Activated CD4-positive, alpha-beta memory T cell treated with anti-CD3 and anti-CD28 coated beads, Interleukin-2, amount 10 ng/mL, durations not matched to agents 7 days and 5 days (primary cell): ENCODE measurements at regions not wholly inside any gene's neighbourhood (a gene's known extent, or its start where the extent isn't known, plus 50 kb on each side); places are given as distances from the start of the nearest gene placed in this dataset.

Source experiments
- CTCF ChIA-PET: fragments of 350-600 bp; sonication (Branson Sonifier 250); formaldehyde crosslinking; loops from one replicate; lab custom pipeline; 2021; ENCODE audit warnings: antibody characterized with exemption, inconsistent platforms; lab: Charles Lee
- POLR2A ChIA-PET: fragments of 350-600 bp; sonication (Branson Sonifier 250); formaldehyde crosslinking; loops from one replicate; lab custom pipeline; 2021; ENCODE audit warnings: antibody characterized with exemption; lab: Charles Lee
- DNase-seq: peaks from one replicate; pipeline ENCODE4 v3.0.0-alpha.2; 2020
- H3K27ac Mint-ChIP-seq: one replicate; pipeline ENCODE4 v1.8.0; 2021; ENCODE audit warnings: mild to moderate bottlenecking, mixed read lengths
- H3K27me3 Mint-ChIP-seq: one replicate; pipeline ENCODE4 v1.8.0; 2021; ENCODE audit warnings: mixed read lengths
- H3K36me3 Mint-ChIP-seq: one replicate; pipeline ENCODE4 v1.8.0; 2021; ENCODE audit warnings: low read depth, mixed read lengths
- H3K4me1 Mint-ChIP-seq: one replicate; pipeline ENCODE4 v1.8.0; 2021; ENCODE audit warnings: mixed read lengths
- H3K4me3 Mint-ChIP-seq: one replicate; pipeline ENCODE4 v1.8.0; 2021; ENCODE audit warnings: mild to moderate bottlenecking, mixed read lengths
- H3K9me3 Mint-ChIP-seq: one replicate; pipeline ENCODE4 v1.8.0; 2021; ENCODE audit warnings: mixed read lengths

DNA sequence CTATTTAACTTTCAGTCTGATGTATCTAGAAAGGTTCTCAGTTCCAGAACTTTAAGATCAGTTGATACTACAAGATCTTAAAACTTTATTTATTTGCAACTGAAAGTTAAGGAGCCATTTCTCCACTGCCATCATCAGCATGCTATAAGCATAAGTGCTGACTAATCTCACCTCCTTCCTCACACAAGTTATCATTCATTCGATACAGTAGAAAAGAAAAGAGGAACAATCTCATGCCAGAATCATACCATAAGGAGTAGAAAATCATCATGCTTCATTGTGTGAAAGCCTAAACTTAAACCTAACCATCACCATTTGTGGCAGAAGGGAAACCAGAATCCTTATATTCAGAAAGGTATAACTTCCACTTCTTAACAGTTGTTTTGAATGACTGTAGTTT is 176.6 kb upstream of the NRXN1 start:
- Mint-ChIP-seq H3K4me3 (no peak overlapping the region), H3K36me3 (no peaks in the 10 kb centered on the region), H3K27ac (no peak overlapping the region), H3K27me3 (no peaks in the 10 kb centered on the region), H3K4me1 (no peaks in the 10 kb centered on the region), H3K9me3 (peaks cover 7% of the 10 kb centered on the region)
- CTCF ChIA-PET = no interaction called here
- DNase-seq = no peak
- POLR2A ChIA-PET = no interaction called here

DNA sequence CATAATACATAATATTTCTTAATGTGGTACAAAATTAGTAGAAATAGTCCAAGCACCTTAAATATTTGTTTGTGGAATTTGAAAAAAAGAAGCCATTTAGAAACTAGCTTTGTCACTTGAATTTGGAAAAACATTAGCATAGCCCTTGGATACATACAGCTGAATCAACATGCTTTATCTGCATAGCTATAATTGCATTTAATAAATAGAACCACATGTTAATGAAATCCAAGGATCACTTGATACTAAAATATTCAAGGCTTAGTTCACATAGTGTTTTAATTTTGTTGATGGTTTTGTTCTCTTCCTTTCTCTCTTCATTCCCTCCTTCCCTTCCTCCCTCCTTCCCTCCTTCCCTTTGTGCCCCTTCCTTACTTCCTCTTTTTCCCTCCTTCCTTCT is 169.4 kb upstream of the NRXN1 start:
- Mint-ChIP-seq H3K9me3 (peaks cover 8% of the 10 kb centered on the region), H3K4me1 (no peaks in the 10 kb centered on the region), H3K4me3 (no peak overlapping the region), H3K27me3 (no peaks in the 10 kb centered on the region), H3K27ac (no peak overlapping the region), H3K36me3 (no peaks in the 10 kb centered on the region)
- POLR2A ChIA-PET = no interaction called here
- CTCF ChIA-PET = no interaction called here
- no peak for DNase-seq

DNA sequence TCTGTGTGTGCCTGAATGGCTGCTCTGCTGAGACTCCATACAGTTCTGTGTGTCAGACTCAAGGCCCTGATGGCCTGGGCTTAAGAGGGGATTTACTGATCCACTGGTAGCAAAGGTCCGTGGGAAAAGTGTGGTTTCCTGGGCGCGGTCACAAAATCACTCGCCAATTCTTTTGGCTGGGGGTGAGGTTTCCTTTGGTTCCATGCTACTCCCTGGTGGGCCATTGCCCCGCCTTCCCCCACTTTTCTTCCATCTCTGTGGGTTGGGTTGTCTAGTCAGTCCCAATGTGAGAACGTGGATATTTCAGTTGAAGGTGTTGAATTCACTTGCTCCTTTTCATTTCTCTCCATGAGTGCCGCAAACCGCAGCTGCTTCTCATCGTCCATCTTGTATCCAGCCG is 162.7 kb upstream of the NRXN1 start:
- Mint-ChIP-seq H3K27me3 (no peaks in the 10 kb centered on the region), H3K4me1 (no peaks in the 10 kb centered on the region), H3K27ac (no peak overlapping the region), H3K36me3 (no peaks in the 10 kb centered on the region), H3K4me3 (no peak overlapping the region), H3K9me3 (peaks cover 33% of the 10 kb centered on the region)
- ChIA-PET CTCF (no interaction called here), POLR2A (no interaction called here)
- DNase-seq = no peak

DNA sequence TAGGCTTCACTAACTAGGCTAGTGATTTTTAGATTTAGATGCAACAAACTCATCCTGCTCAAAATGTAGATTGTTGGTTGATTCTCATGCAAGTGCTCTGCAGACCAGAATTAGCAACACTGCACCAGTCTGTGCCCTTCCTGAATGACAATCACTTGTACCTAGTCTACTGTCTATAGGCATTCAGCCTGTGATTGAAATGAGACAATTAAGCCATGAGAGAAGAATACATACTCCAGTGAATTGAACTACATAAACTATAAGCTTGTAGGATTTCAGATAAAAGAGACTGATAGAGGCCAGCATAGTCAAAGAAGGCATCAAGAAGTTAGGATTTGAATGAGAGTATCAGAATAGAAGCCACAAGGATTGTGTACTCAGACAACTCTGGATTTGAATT is 138.3 kb upstream of the NRXN1 start:
- ChIA-PET CTCF (no interaction called here), POLR2A (no interaction called here)
- H3K9me3 Mint-ChIP-seq = peaks cover 9% of the 10 kb centered on the region

DNA sequence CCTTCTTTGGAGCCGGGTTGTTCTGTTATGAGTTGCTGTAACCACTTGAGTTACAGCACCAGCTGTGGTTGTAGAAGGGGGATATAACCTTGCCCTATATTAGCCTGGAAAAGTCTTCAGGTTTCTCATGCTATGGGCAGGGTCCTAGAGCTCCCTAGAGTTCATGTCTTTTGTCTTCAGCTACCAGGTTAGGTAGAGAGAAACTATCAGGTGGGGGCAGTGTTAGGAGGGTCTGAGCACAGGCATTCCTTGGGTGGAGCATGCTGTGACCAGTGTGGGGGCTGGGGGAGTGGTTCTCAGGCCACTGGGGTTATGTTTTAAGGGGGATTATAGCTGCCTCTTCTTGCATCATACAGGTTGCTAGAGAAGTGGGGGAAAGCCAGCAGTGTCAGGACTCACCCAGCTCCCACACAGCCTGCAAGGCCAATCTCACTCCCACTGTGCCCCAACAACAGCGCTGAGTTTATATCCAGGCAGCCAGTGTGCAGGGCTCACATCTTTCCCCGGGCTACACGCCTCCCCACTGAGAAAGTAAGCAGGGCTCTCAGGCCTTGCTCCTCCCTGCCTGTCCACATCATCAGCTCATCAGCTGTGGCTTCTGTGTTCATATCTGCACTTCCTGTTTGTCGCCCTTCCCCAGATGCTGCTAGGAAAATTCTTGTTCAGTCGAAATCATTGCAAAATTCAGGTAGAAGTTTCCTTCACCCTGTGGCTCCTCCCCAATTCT is 133.8 kb upstream of the NRXN1 start:
- ChIA-PET CTCF (no interaction called here), POLR2A (no interaction called here)
- no peaks in the 10 kb centered on the region for H3K27me3 Mint-ChIP-seq
- H3K27ac Mint-ChIP-seq = no peak overlapping the region
- no peaks in the 10 kb centered on the region for H3K4me1 Mint-ChIP-seq
- peaks cover 9% of the 10 kb centered on the region for H3K9me3 Mint-ChIP-seq
- no peak for DNase-seq
- H3K36me3 Mint-ChIP-seq = no peaks in the 10 kb centered on the region
- no peak overlapping the region for H3K4me3 Mint-ChIP-seq

More for the DNA sequence above, 138.3 kb upstream of the NRXN1 start:
- no peaks in the 10 kb centered on the region for H3K36me3 Mint-ChIP-seq
- no peak for DNase-seq
- no peak overlapping the region for H3K27ac Mint-ChIP-seq
- H3K27me3 Mint-ChIP-seq = no peaks in the 10 kb centered on the region
- no peaks in the 10 kb centered on the region for H3K4me1 Mint-ChIP-seq
- no peak overlapping the region for H3K4me3 Mint-ChIP-seq

DNA sequence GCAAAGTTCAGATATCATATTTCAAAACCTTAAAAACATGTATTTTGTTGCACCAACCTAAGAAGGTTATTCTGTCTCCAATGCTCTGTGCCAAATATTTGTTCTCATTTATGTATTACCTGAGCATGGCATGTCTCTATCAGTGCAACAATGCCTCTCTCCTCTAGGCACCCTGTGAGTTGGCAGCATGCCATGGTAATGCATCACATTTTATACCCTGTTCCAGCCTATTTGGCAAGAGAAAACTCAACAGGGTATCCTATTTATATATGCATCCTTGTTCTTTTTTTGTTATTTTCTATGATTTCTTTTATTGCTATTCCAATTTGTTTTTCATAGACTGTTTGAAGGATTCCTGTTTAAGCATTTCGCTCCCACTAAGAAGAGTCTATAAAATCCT is 126.3 kb upstream of the NRXN1 start:
- H3K27me3 Mint-ChIP-seq = no peaks in the 10 kb centered on the region
- H3K4me3 Mint-ChIP-seq = no peak overlapping the region
- DNase-seq = no peak
- no peaks in the 10 kb centered on the region for H3K36me3 Mint-ChIP-seq
- peaks cover 5% of the 10 kb centered on the region for H3K9me3 Mint-ChIP-seq
- H3K27ac Mint-ChIP-seq = no peak overlapping the region
- ChIA-PET CTCF (no interaction called here), POLR2A (no interaction called here)
- H3K4me1 Mint-ChIP-seq = no peaks in the 10 kb centered on the region

DNA sequence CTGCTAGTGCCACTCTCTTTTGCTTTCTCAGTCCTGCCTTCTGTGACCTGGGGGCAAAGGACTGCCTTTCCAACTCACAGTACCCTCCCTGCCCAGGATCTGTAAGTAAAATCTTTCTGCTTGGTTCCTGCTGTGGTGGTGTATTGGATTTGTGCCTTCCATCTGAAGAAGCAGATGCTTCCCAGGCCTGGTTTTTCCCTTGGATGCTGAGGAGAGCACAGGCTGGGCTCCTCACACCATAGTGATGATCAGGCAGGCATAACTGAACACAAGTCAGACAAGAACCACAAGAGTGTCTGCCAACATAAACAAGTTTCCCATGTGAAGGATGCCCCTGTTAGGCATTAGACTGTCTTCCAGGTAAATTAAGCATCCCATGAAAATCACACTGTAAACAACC is 121.3 kb upstream of the NRXN1 start:
- H3K9me3 Mint-ChIP-seq = peaks cover 13% of the 10 kb centered on the region
- CTCF ChIA-PET = no interaction called here

DNA sequence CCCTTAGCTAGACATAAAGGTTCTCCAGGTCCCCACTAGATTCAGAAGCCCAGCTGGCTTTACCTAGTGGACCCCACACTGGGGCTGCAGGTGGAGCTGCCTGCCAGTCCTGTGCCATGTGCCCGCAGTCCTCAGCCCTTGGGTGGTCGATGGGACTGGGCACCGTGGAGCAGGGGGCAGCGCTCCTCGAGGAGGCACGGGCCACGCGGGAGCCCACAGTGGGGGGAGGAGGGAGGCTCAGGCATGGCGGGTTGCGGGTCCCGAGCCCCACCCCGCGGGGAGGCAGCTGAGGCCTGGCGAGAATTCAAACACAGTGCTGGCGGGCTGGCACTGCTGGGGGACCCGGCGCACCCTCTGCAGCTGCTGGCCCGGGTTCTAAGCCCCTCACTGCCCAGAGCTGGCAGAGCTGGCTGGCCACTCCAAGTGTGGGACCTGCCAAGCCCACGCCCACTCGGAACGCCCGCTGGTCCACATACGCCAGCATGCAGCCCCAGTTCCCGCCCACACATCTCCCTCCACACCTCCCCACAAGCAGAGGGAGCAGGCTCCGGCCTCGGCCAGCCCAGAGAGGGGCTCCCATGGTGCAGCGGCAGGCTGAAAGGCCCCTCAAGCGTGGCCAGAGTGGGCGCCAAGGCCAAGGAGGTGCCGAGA is 119.7 kb upstream of the NRXN1 start:
- no peak overlapping the region for H3K27ac Mint-ChIP-seq
- peaks cover 10% of the 10 kb centered on the region for H3K9me3 Mint-ChIP-seq
- no peak overlapping the region for H3K4me3 Mint-ChIP-seq
- no peaks in the 10 kb centered on the region for H3K27me3 Mint-ChIP-seq
- no peaks in the 10 kb centered on the region for H3K36me3 Mint-ChIP-seq
- CTCF ChIA-PET = no interaction called here
- POLR2A ChIA-PET = no interaction called here
- H3K4me1 Mint-ChIP-seq = no peaks in the 10 kb centered on the region
- no peak for DNase-seq

More for the DNA sequence above, 121.3 kb upstream of the NRXN1 start:
- POLR2A ChIA-PET = no interaction called here
- no peaks in the 10 kb centered on the region for H3K36me3 Mint-ChIP-seq
- no peak overlapping the region for H3K4me3 Mint-ChIP-seq
- no peak for DNase-seq
- no peaks in the 10 kb centered on the region for H3K27me3 Mint-ChIP-seq
- H3K27ac Mint-ChIP-seq = no peak overlapping the region
- no peaks in the 10 kb centered on the region for H3K4me1 Mint-ChIP-seq

DNA sequence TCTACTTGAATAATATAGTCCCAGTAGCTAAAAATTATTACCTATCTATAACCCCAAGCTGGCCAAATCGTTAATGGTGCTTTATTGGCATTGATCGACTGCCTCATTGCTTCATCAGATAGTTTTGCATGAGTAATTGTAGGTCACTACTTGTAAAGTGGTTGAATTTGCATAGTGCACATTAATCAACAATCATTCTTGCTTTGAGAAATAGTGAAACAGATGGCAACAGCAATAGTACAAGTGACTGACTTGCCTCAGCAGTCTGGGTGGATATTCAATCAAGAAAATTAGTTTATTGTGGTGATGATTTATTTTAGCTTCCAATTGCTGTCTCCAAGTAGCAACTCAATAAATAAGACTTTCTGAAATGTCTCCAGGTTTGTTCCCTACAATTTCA is 117.8 kb upstream of the NRXN1 start:
- Mint-ChIP-seq H3K4me1 (no peaks in the 10 kb centered on the region), H3K36me3 (no peaks in the 10 kb centered on the region)
- no peak for DNase-seq

DNA sequence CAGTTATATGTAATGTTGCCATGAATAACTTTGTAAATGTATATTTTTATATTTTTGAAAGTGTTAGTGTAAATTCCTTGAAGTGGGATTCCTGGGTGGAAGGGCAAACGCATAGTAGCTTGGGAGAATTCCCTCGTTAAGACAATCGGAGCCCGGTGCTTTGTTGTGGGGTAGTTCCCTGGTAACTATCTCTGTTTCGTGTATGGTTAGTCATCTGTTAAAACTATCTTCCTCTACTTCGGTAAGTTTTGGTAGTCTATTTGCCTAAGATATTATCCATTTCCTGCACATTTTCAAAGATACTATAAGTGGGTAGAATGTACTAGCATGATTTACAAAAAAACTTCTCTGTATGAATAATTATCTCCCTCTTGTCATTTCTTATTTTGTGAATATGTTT is 113.8 kb upstream of the NRXN1 start:
- H3K27ac Mint-ChIP-seq = no peak overlapping the region
- DNase-seq = no peak
- ChIA-PET POLR2A (no interaction called here), CTCF (no interaction called here)
- H3K4me3 Mint-ChIP-seq = no peak overlapping the region
- no peaks in the 10 kb centered on the region for H3K27me3 Mint-ChIP-seq
- no peaks in the 10 kb centered on the region for H3K4me1 Mint-ChIP-seq
- peaks cover 5% of the 10 kb centered on the region for H3K9me3 Mint-ChIP-seq
- no peaks in the 10 kb centered on the region for H3K36me3 Mint-ChIP-seq

More for the DNA sequence above, 117.8 kb upstream of the NRXN1 start:
- ChIA-PET POLR2A (no interaction called here), CTCF (no interaction called here)
- H3K27me3 Mint-ChIP-seq = no peaks in the 10 kb centered on the region
- peaks cover 8% of the 10 kb centered on the region for H3K9me3 Mint-ChIP-seq
- H3K27ac Mint-ChIP-seq = no peak overlapping the region
- no peak overlapping the region for H3K4me3 Mint-ChIP-seq

DNA sequence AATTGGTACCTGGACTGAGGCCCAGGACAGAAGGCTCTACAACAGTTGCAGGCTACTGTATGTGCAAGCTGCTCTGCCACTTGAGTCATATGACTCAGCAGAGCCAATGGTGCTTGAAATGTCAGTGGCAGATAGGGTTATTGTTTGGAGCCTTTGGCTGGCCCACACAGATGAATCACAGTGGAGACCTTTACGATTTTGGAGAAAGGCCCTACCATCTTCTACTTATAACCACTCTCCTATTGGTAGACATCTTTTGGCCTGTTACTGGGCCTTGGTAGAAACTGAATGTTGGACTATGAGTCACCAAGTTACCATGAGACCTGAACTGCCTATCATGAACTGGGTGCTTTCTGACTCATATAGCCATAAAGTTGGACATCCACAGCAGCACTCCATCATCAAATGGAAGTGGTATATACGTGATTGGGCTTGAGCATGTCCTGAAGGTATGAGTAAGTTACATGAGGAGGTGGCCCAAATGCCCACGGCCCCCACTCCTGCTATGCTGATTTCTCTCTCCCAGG is 88.9 kb upstream of the NRXN1 start:
- ChIA-PET CTCF (no interaction called here), POLR2A (no interaction called here)
- Mint-ChIP-seq H3K4me1 (no peaks in the 10 kb centered on the region), H3K27ac (no peak overlapping the region), H3K36me3 (no peaks in the 10 kb centered on the region), H3K27me3 (no peaks in the 10 kb centered on the region), H3K9me3 (peaks cover 11% of the 10 kb centered on the region), H3K4me3 (no peak overlapping the region)
- no peak for DNase-seq

DNA sequence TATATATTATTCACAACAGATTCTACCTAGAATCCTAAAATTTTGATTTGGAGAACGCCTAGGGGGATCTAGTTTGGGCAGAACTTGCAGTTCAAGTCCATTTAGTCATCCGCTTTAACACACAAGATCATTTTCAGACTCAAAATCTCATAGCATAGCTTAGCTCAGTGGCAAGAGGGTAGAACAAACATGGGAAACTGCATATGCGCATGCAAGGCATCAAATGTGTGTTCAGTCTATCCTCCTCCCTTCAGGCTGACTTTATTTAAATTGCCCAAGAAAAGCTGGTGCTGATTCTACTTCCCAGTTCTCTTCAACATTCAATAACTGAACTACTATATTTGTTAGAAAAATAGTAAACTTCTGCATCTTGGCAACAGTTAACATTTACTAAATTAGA is 79.6 kb upstream of the NRXN1 start:
- POLR2A ChIA-PET = no interaction called here
- H3K9me3 Mint-ChIP-seq = peaks cover 4% of the 10 kb centered on the region
- H3K27me3 Mint-ChIP-seq = no peaks in the 10 kb centered on the region
- H3K27ac Mint-ChIP-seq = no peak overlapping the region
- no peak overlapping the region for H3K4me3 Mint-ChIP-seq
- DNase-seq = no peak
- no peaks in the 10 kb centered on the region for H3K4me1 Mint-ChIP-seq
- no peaks in the 10 kb centered on the region for H3K36me3 Mint-ChIP-seq
- CTCF ChIA-PET = no interaction called here

DNA sequence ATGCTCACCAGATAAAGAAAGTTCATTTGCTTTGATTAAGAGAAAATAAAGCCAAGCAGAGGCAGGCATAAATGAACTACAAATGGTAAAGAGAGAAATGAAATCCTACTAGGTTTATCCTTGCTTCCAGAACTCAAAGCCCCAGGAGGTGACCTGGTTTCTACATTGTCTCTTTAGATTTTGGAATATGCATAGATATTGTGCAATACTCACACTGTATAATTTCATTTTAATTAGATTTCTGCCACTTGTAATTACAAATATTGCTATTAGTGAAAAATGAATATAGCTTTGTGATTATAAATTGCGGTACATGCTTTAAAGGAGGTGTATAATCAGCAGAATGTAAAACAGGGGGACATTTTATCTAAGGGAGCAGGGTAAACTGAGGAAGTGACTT is 76.9 kb upstream of the NRXN1 start:
- DNase-seq = no peak
- ChIA-PET POLR2A (no interaction called here), CTCF (no interaction called here)
- H3K27ac Mint-ChIP-seq = no peak overlapping the region
- H3K36me3 Mint-ChIP-seq = no peaks in the 10 kb centered on the region
- H3K4me1 Mint-ChIP-seq = no peaks in the 10 kb centered on the region
- H3K4me3 Mint-ChIP-seq = no peak overlapping the region
- peaks cover 2% of the 10 kb centered on the region for H3K9me3 Mint-ChIP-seq
- no peaks in the 10 kb centered on the region for H3K27me3 Mint-ChIP-seq

DNA sequence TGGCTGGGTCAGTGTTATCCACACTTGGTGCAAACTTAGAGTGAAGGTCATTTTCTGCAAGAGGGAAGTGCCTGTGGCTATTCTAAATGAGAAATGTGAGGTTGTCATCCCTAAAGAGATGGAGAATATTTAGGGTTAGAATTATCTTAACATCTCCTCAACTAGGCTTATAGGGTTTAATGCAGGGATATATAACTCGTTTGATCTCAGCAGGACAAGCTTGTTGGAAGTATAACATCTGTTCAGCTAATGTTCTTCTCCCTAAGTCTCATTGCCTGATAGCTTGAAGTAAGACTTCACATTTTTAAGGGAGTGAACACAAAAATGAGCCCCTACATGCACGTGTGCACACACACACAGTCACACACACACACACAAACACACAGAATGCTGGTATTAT is 75.9 kb upstream of the NRXN1 start:
- DNase-seq = no peak
- H3K27ac Mint-ChIP-seq = no peak overlapping the region
- H3K4me1 Mint-ChIP-seq = no peaks in the 10 kb centered on the region
- H3K9me3 Mint-ChIP-seq = peaks cover 8% of the 10 kb centered on the region
- POLR2A ChIA-PET = no interaction called here
- no peaks in the 10 kb centered on the region for H3K27me3 Mint-ChIP-seq
- CTCF ChIA-PET = no interaction called here
- H3K4me3 Mint-ChIP-seq = no peak overlapping the region
- H3K36me3 Mint-ChIP-seq = no peaks in the 10 kb centered on the region
